Activated gamma-delta T cell treated with Interleukin-2 at 50 U/mL for 16 hours (primary cell): ENCODE measurements at regions not wholly inside any gene's neighbourhood (a gene's known extent, or its start where the extent isn't known, plus 50 kb on each side); places are given as distances from the start of the nearest gene placed in this dataset.
"Not testable (repeated sequence)": the region's sequence is repeated elsewhere in the genome, so short reads cannot be mapped to it uniquely, and the experiment has no call there.

Experiments used
- DNase-seq: peaks from one replicate; pipeline ENCODE4 v3.0.0-alpha.2; 2020

DNA sequence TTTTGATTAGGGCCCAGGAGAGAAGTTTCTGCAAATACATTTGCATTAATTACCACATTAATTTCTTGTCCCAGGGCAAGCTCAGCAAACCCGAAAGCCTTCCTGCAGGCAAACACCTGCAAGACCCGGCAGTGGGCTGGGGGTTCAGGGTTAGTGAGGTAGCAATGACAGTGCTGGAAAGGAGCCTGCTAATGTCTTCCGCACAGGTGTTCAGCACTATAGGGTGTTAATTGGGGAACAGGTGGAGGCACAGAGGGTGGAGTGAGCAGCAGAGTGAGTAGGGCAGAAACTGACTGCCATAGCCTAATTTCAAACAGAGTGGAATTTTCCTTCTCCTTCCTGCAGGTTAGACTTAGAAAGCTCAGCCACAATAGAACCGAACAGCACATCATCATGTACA is 50.9 kb upstream of the UBASH3B start:
- no peak for DNase-seq

DNA sequence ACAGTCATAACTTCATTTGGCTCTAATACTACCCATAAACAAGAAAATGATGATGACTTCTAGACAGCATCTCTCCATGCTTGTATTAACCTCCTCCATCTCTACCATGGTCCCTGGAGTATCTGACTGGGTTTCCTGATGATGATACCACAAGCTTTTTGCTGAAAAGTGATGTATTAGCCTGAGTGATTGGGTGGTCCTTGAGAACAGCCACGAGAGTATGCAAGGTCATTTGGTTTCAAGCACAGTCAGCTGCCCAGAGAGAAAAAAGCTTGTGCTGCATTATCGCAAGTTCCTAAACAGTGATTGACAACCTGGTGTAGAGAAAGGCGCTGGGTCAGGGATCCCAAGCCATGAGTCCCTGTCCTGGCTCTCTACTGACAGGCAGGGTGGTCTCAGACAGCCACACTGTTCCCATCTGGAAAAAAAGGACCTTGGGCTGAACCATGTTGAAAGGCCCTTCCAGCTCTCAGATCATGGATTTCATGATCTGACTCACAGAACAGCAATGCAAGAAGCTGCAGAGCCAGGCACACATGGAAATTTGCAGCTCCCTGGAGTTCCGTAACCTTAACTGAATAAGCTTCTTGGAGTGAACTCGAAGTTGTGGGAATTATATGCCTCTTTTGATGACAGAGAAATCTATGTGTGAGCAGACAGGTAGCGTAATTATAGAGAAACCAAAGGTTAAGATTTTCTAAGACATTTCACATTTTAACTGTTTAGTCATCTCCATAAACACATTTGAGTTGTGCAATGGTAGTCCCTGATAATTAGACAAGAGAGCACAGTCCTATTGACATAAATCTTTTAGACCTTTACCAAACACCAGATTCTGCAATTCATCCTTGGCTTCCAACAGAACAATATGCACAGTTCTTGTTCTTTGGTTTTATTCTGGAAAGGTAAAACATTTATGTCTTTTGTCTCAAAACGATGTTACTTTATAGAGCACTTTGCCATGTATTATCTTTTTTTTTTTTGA is 54.1 kb upstream of the UBASH3B start:
- no peak for DNase-seq

DNA sequence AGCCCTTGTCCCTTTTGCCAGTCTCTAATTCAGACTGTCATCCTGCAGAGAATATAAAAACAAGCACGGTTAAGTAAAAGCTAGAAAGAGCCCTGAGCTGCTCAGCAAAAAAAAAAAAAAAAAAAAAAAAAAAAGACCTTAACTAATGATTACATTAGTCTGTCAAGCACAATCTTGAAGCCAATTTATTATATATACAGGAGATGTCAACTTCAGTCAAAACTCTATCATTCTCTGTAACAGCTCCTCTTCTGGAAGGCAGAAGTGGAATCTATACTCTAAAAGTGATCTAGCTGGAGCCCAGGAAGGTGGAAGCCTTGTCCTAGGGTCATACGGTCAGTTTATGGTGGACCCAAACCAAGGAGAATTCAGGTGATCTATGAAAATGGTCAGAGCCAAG is 55.2 kb upstream of the UBASH3B start:
- no peak for DNase-seq

DNA sequence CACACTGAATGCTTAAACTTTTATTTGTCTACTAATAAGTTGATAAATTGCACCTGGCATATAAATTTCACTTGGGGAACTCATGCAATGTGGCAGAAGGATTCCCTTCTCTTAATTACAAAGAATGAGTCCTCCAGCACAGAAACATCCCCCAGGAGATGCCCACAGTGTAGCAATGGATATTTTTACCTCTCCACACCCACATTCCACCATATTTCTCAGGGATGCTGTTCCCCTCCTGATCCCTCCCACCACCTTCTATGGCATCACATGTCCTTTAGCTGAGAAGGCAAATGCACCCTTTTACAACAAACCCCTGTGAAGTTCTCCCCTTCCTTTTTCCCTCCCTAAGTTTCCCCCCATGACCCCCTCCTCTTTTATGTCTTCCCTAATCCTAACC is 56.1 kb upstream of the UBASH3B start:
- no peak for DNase-seq

DNA sequence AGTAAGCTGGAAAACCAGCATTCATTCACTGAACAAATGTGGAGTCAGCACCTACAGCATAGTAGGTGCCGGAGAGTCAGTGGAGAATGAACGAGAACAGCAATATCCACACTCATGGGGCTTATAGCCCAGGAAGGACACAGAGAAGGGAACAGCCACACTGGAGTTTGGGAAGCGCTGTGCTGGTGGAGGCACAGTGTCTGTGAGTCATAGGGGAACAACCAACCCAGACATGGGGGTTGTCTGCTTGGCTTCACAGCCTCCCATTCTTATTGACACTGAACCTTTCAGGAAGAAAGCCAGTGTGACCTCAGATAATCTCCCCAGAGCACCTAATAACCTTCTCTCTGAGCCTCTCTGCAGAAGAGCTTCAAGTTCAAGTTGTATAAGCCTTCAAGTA is 56.6 kb upstream of the UBASH3B start:
- no peak for DNase-seq

DNA sequence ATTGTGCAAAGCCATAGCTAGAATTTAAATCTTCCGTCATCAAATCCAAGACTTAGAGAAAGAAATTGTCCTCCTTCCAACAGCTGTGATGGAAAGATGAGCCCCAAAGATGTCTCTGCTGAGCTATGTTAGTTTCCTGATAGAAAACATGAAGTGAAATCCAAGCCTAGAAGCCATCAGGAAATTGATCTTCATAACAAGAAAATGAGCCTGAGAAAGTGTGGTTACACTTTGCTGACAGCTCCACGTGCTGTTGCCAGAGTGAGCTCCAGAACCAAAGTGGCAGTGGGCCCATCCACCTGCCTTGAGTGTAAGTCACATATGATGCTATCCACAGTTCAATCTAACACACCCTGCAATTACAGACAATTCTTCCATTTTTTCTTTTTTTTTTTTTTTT is 58.0 kb upstream of the UBASH3B start:
- DNase-seq, result no peak

DNA sequence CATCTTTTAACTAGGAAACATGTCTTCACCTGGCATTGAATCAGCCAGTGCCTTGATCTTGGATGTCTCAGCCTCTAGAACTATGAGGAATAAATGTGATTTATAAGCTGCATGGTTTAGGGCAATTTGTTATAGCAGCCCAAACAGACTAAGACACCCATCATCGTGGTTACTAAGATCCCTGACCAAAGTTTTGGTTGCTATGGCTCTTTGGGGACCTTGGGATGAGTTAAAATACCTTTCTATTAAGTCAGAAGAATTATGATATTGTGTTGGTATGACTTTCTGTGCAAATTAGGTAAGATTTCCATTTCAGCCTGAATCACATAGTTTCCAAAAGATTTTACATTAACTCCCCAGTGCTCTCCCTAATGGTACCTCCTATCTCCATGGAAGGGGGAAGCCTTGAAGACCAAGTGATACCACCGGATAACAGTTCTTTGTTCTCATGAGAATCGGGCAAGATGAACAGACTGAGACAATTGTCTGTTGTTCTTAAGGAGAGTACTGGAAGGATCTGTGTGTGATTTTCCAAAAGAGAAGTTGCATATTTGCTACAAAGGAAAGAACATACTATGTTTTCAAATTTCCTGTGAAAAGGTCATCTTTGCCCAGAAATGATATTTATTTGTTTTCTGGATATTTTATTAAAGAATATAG is 60.4 kb upstream of the UBASH3B start:
- no peak for DNase-seq

DNA sequence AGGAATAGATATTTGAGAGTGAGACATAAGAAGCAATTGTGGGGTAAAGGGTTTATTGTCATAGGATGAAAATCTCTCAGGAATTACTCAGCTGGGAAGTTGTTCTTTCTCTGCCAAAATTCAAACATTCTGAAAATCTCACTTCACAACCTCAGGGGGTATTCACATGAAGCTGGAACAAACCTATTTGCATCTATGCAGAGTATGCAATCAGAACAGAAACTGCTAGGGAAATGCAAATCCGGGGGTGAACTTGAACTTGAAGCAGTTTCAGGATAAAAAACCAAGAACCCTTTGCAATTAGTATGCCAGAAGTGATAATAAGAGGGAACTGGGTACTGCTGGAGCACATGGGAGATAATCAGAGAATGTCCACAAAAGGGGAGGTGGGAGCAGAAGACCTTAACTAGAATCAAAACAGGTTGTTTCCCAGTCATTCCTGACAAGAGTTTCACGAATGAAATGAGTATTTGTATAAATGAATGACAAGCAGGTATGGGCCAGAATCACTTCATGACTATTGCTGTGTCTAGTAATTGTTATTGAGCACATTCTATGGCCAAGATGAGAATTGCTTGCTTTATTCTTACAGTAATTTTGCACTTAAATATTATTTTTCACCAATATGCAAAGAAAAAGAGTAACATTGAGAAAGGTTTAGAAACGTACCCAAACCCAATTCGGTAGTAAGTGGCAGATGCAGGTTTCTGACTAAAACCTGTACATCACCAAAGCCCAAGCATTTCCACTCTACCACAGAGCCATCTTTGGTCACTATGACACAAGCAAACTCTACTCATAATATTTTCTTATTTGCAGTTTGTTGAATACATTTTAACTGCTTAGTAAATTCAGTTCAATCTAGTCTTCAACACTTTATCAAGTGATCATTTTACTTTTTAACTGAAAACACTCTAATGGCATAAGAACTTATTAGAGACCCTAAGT is 61.8 kb upstream of the UBASH3B start:
- DNase-seq, result no peak

DNA sequence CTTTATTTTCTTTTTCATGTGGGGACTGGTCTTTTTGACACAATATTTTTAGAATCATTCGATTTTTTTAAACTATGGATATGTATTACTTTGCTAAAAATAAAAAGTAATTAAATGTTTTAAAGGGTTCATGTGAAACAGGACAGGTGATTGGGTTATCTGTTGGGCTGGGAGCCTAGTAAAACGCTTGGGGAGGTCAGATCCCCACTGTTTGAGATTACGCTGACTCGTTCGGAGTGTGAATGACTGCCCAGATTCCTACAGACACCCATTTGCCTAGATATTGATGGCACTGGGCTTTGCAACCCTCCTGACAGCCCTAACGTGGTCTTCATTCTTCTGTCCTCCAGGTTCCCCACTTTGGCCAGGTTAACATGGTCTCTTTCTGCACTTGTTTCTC is 62.9 kb upstream of the UBASH3B start:
- DNase-seq, result no peak

DNA sequence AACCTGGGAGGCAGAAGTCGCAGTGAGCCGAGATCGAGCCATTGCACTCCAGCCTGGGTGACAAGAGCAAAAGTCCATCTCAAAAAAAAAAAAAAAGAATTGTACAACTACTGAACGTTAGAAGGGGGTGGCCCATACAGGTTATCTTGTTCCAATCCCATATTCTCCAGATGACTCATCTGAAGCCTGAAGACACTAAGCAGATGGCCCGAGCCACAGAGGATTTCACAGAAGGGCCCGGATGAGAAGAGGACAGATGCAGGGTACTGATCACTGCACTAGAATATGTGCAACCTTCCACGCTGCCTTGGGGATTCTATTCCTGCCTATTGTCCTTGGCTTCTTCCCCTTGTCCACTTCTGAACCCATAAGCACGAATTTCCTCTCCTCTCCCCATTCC is 70.9 kb upstream of the UBASH3B start:
- no peak for DNase-seq

DNA sequence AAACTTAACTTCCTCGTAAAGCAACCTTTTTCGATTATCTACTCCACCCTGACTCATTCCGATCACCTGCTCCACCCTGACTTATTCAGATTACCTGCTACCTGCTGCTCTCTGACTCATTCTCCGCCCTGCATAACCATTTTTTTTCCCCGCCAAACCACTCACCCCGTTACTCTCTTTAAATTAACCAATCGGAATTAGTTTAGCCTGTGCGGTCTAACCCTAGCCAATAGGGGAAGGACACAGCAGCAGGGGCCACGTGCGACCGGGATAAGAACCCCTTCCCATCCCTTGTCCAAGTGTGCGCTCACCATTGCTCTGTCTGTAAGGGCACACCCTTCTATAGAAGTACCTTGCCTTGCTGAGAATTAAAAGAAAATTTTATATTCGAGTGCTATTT is 75.5 kb upstream of the UBASH3B start:
- not testable (repeated sequence) for DNase-seq

DNA sequence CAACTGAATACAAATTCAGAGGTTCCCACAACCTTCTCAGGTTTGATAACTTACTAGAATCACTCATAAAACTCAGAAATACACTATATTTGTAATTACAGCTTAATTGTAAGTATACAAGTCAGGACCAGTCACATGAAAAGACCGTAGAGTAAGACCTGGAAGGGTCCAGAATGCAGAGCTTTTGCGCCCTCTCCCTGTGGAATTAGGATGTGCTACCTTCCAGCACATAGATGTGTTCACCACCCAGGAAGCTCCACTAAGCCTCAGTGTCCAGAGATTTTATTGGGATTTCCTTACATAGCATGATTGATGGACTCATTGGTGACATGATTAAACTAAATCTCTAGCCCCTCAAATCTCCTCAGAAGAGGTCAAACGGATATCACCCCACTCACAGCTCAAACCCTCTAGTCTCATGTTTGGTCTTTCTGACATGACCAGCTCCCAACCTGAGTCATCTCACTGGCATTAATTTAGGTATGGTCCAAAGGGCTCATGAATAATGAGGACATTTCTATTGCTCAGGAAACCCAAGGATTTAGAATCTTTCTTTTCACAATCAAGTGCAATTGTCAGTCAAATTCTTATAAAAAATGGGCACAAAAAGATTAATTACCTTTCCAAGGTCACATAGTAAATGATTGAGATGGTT is 77.2 kb upstream of the UBASH3B start:
- no peak for DNase-seq

DNA sequence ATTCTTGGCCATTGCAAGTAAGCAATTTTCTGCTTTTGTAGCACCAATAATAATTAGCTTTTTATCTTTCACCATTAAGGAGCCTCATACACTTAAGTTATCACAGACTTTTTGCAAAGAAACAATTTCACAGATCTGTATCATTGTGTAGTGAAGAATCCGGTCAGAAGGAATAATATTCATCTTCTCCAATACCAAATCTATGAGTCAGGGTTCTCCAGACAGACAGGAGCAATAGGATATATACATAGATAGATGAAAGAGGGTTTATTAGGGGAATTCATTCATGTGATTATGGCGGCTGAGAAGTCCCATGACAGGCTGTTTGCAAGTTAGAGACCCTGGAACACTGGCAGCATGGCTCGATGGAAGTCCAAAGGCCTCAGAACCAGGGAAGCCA is 82.9 kb upstream of the UBASH3B start:
- DNase-seq, result no peak

DNA sequence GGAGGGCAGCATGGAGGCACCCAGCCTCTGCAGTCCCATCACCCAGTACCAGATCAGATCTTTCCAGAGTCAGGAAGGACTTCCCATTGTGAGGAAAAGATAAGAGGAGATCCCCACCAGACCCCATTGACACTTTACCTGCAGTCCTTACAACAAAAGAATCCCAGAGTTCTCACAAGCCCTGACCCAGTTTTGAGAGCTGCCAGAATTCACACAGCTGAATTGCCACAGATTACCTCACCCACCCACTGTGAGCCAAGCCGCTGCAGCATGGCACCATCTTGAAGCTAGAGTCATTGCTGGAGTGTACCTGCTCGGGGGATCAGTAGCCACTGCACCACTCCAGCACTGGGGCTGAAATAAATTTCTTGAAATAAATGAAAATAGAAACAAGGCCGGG is 91.8 kb upstream of the UBASH3B start:
- no peak for DNase-seq

DNA sequence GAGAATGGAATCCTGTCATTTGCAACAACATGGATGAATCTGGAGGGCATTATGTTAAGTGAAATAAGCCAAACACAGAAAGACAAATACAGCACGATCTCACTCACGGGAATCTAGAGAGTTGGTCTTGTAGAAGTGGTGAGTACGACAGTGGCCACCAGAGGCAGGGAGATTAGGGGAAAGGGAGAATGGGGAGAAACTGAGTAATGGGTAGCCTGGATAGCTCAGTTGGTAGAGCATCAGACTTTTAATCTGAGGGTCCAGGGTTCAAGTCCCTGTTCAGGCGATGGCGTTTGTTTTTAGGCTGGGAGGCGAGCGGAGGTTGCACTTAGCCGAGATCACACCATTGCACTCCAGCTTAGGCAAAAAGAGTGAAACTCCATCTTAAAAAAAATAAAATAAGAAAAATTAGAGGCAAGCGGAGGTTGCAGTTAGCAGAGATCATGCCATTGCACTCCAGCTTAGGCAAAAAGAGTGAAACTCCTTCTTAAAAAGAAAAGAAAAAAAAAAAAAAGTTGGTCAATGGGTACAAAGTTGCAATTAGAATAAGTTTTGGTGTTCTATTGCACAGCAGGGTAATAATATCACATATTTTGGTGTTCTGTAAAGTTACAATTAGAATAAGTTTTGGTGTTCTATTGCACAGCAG is 95.7 kb upstream of the UBASH3B start:
- DNase-seq, result no peak

DNA sequence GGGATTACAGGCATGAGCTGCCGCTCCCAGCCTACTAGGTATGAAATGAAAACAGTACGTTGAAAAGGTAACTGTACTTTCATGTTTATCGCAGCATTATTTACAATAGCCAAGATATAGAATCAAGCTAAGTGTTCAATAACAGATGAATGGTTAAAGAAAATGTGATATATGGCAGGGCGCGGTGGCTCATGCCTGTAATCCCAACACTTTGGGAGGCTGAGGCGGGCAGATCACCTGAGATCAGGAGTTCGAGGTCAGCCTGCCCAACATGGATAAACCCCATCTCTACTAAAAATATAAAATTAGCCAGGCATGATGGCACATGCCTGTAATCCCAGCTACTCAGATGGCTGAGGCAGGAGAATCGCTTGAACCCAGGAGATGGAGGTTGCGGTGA is 96.3 kb upstream of the UBASH3B start:
- not testable (repeated sequence) for DNase-seq

DNA sequence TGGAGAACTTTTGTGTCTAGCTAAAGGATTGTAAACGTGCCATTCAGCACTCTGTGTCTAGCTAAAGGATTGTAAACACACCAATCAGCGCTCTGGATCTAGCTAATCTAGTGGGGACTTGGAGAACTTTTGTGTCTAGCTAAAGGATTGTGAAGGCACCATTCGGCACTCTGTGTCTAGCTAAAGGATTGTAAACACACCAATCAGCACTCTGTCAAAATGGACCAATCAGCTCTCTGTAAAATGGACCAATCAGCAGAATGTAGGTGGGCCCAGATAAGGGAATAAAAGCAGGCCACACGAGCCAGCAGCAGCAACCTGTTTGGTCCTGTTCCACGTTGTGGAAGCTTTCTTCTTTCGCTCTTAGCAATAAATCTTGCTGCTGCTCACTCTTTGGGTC is 98.4 kb upstream of the UBASH3B start:
- not testable (repeated sequence) for DNase-seq

DNA sequence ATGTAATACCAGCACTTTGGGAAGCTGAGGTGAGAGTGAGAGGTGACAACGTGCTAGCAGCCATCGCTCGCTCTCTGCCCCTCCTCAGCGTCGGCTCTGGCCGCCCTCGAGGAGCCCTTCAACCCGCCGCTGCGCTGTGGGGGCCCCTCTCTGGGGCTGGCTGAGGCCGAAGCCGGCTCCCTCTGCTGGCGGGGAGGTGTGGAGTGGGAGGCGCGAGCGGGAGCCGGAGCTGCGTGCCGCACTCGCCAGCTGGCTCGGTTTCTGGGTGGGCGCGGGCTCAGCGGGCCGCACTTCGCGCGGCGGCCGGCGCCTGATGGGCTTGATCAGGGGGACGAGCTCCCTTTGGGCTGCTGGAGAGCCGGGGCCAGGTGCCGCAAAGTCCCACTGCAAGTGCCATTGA is 98.9 kb upstream of the UBASH3B start:
- DNase-seq, result peak; percentile 14

DNA sequence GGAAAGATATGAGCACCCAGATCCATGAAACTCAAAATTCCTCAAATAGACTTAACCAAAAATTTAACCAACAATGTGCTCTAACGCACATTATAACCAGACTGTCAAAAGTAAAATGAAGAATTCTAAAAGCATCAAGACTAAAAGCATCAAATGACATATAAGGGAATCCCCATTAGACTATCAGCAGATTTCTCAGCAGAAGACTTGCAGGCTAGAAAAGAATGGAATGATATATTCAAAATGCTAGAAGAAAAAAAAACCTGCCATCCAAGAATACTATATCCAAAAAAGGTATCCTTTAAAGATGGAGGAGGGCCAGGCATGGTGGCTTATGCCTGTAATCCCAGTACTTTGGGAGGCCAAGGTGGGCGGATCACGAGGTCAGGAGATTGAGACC is 117.5 kb upstream of the UBASH3B start:
- no peak for DNase-seq

DNA sequence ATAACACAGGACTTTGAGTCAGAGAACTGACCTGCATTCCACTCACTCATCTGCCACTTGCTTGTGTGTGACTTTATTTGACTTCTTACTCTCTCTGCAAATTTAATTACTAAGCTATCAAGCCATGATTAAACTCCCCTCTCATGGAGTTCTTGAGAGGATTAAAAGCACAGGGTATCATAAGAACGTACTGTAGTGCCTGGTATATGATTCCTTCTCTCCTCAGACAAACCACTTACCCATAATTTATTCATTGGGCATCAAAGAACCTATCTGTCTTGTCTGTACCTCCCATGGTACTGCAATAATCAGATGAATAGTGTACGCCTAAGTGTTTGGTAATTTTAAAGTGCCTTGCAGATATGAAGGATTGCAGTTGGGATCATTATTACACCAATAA is 130.6 kb upstream of the UBASH3B start:
- DNase-seq, result no peak

DNA sequence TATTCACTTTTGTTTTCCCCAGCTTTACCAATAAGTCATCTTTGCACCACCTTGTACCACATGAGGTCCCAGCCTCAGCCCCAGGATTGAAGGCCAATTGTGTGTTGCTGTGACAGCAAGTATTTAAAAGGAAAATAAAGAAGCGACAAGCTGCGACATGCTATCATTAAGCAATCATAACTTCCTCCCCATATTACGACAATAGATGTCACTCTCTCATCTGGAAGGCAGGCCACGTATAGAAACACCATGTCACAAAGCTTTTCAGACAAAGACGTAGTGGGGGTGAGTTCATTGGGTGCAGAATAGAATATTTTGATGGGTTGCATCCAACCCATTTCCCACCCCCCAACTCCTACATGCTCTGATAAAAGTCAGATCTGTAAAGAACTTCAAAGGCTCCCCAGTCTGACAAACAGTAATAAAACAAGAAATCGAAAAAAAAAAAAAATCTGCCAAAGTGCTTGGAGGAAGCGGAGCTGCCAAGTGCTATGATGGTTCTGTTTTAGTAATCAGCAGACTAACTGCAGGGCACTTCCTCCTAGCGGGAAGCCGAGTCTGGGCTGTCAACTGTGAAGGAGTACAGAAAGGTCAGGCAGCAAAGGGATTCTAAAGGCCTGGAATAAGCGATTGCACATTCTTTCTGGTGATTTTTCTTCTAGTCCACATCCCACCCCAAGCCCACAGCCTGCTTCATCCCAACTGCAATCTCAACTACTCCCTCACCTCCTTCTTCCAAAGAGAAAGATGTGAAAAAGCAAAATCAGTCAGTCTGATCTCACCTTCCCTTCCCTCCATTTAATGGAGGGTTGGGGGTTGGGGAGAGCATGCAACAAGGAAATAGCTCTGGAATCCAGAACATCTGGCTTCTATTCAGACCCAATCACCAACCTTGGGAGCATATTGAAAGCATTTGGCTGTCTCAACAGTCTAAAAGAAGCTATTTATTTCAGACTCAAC is 131.4 kb upstream of the UBASH3B start:
- no peak for DNase-seq
